ENCODE measurements at regions not wholly inside any gene's neighbourhood (a gene's known extent, or its start where the extent isn't known, plus 50 kb on each side); places are given as distances from the start of the nearest gene placed in this dataset.
"Not testable (repeated sequence)": the region's sequence is repeated elsewhere in the genome, so short reads cannot be mapped to it uniquely, and the experiment has no call there.

DNA sequence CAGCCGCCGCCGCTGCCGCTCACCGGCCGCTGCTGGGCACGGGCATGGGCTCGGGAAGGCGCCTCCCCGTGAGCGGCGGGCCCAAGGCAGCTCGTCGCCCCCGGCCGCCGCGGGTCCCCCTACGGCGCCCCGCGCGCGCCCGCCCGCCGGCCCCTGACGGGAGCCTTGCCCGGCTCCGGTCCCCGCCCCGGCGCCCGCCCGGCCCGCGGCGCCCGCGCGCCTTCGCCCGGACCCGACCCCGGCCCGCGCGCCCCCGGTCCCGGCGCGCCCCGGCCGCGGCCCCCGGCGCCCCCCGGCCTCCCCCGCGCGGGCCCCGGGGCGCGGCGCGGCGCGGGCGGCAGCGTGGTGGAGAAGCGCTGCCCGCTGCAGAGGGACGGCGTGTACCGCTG lies 177.7 kb downstream of the OR4M2 start:
- DNase-seq (ENCODE audit: insufficient read length, low spot score, missing footprints), result no peak
- TF ChIP-seq, protein P1, sequence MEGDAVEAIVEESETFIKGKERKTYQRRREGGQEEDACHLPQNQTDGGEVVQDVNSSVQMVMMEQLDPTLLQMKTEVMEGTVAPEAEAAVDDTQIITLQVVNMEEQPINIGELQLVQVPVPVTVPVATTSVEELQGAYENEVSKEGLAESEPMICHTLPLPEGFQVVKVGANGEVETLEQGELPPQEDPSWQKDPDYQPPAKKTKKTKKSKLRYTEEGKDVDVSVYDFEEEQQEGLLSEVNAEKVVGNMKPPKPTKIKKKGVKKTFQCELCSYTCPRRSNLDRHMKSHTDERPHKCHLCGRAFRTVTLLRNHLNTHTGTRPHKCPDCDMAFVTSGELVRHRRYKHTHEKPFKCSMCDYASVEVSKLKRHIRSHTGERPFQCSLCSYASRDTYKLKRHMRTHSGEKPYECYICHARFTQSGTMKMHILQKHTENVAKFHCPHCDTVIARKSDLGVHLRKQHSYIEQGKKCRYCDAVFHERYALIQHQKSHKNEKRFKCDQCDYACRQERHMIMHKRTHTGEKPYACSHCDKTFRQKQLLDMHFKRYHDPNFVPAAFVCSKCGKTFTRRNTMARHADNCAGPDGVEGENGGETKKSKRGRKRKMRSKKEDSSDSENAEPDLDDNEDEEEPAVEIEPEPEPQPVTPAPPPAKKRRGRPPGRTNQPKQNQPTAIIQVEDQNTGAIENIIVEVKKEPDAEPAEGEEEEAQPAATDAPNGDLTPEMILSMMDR (IDR thresholded peaks at IDR 0.05; ENCODE audit: extremely low read depth, low read depth, low read length), result no peak
- H2AFZ ChIP-seq (ENCODE audit: low read length), result no peak overlapping the region
- H3K27me3 ChIP-seq (ENCODE audit: insufficient read depth, low read length), result no peaks in the 10 kb centered on the region
- H3K4me2 ChIP-seq (ENCODE audit: insufficient read depth, low read length), result no peak overlapping the region
- no peaks in the 10 kb centered on the region for H4K20me1 ChIP-seq (ENCODE audit: insufficient read depth, low read length)
- no peaks in the 10 kb centered on the region for H3K79me2 ChIP-seq (ENCODE audit: insufficient read depth, low read length)
- no peaks in the 10 kb centered on the region for H3K4me1 ChIP-seq (ENCODE audit: insufficient read depth, low read length)
- H3K9me3 ChIP-seq (ENCODE audit: low read depth, low read length), result peaks cover 7% of the 10 kb centered on the region
- no peak overlapping the region for H3K27ac ChIP-seq (ENCODE audit: low read depth, low read length)
- H3K36me3 ChIP-seq (ENCODE audit: insufficient read depth, low read length), result no peaks in the 10 kb centered on the region
- H3K4me3 ChIP-seq (ENCODE audit: insufficient read depth, low read length), result no peak overlapping the region

DNA sequence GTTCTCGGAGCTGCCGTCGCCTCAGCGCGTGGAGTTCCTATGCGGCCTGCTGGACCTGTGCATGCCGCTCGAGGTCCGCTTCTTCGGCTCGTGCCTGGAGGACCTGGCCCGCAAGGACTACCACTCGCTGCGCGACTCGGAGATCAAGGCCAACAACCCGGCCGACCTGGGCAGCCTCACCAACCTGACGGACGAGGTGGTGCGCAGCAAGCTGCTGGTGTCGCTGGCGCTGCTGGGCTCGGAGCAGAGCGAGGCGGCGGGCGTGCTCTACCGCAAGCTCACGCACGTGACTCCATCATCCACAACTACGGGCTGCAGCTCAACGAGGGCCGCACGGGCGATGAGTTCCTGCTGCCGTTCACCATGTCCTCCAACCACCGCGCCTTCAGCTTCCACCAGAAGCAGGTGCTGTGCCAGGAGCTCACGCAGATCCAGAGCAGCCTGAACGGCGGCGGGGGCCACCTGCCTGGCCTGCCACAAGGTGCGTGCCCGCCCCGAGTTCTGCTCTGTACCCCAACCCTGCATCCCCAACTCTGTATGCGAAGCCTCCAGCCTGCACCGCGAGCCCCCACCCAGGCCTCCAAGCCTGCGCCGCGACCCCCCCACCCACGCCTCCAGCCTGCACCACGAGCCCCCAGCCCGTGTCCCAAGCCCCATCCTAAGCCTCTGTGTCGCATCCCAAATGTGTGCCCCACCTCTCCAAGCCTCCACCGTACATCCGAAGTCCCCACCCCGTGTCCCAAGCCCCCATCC lies 178.2 kb downstream of the OR4M2 start:
- no peak overlapping the region for H3K4me3 ChIP-seq (ENCODE audit: insufficient read depth, low read length)
- no peaks in the 10 kb centered on the region for H3K79me2 ChIP-seq (ENCODE audit: insufficient read depth, low read length)
- no peaks in the 10 kb centered on the region for H3K27me3 ChIP-seq (ENCODE audit: insufficient read depth, low read length)
- no peak overlapping the region for H2AFZ ChIP-seq (ENCODE audit: low read length)
- no peak overlapping the region for H3K4me2 ChIP-seq (ENCODE audit: insufficient read depth, low read length)
- peaks cover 7% of the 10 kb centered on the region for H3K9me3 ChIP-seq (ENCODE audit: low read depth, low read length)
- no peaks in the 10 kb centered on the region for H4K20me1 ChIP-seq (ENCODE audit: insufficient read depth, low read length)
- no peak overlapping the region for H3K27ac ChIP-seq (ENCODE audit: low read depth, low read length)
- TF ChIP-seq, protein P1 (IDR thresholded peaks at IDR 0.05; ENCODE audit: extremely low read depth, low read depth, low read length), result no peak
- DNase-seq (ENCODE audit: insufficient read length, low spot score, missing footprints), result no peak
- H3K36me3 ChIP-seq (ENCODE audit: insufficient read depth, low read length), result no peaks in the 10 kb centered on the region
- H3K4me1 ChIP-seq (ENCODE audit: insufficient read depth, low read length), result no peaks in the 10 kb centered on the region

DNA sequence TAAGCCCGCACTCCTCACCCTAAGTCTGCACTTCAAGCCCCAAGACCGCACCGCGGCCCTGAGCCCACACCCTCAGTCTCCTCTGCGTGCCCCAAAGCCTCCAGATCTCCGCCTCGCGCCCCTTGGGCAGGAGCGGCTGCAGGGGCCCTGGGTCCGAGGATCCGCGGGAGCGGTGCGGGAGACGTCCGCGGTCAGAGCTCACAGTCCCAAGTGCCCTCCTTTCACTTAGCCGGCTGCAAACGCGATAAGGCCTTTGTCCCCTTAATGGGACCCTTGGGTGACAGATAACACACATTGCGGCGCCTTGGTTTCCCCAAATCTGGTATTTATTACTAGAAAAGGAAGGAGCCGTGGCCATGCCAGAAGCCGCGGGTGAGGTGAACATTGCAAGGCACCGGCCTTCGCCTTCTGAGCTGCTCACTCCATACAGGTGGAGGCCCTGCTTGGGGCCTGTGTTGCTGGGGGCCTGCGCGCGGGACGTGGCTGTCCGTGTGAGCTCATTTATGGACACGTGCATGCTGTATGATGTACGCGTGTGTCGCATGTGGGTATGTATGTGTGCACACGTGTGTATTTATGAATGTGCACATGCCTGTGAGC lies 178.9 kb downstream of the OR4M2 start:
- H4K20me1 ChIP-seq (ENCODE audit: insufficient read depth, low read length); DNase-seq (ENCODE audit: insufficient read length, low spot score, missing footprints); H3K27ac ChIP-seq (ENCODE audit: low read depth, low read length); H3K9me3 ChIP-seq (ENCODE audit: low read depth, low read length); H3K4me1 ChIP-seq (ENCODE audit: insufficient read depth, low read length); H3K4me2 ChIP-seq (ENCODE audit: insufficient read depth, low read length); H3K79me2 ChIP-seq (ENCODE audit: insufficient read depth, low read length); H2AFZ ChIP-seq (ENCODE audit: low read length); H3K4me3 ChIP-seq (ENCODE audit: insufficient read depth, low read length); H3K27me3 ChIP-seq (ENCODE audit: insufficient read depth, low read length); H3K36me3 ChIP-seq (ENCODE audit: insufficient read depth, low read length): not testable (repeated sequence)

DNA sequence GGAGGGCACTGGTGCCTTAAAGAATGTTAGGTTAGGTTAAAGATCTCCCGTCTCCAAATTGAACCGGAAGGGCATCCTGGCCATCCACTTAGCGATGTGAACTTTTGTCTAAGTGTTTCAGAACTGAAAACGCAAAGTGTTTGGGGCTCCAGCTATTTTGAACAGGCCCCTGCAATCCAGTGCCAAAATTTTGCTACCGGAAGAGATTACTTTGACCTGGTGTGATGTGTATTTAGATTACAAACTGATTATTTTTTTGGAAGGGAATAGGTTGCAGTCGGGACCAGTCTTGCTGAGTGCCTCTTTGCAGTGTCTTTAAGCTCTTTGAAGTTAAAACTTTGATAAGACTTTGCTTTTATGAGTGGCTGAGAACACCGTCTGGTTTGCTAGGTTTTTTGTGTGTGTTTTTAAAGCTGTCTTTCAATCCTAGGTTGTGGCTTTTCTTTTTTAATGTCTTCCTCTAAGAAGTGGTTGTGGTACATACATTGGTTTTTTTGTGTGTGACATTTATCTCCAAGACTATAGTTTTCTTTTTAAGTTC lies 179.6 kb downstream of the OR4M2 start:
- peaks cover 8% of the 10 kb centered on the region for H3K9me3 ChIP-seq (ENCODE audit: low read depth, low read length)
- no peaks in the 10 kb centered on the region for H3K79me2 ChIP-seq (ENCODE audit: insufficient read depth, low read length)
- DNase-seq (ENCODE audit: insufficient read length, low spot score, missing footprints), result peak; percentile 41
- TF ChIP-seq, protein P1 (IDR thresholded peaks at IDR 0.05; ENCODE audit: extremely low read depth, low read depth, low read length), result no peak
- no peak overlapping the region for H3K27ac ChIP-seq (ENCODE audit: low read depth, low read length)
- H4K20me1 ChIP-seq (ENCODE audit: insufficient read depth, low read length), result no peaks in the 10 kb centered on the region
- H3K4me3 ChIP-seq (ENCODE audit: insufficient read depth, low read length), result no peak overlapping the region
- H3K27me3 ChIP-seq (ENCODE audit: insufficient read depth, low read length), result no peaks in the 10 kb centered on the region
- H3K36me3 ChIP-seq (ENCODE audit: insufficient read depth, low read length), result no peaks in the 10 kb centered on the region
- no peaks in the 10 kb centered on the region for H3K4me1 ChIP-seq (ENCODE audit: insufficient read depth, low read length)
- no peak overlapping the region for H3K4me2 ChIP-seq (ENCODE audit: insufficient read depth, low read length)
- H2AFZ ChIP-seq (ENCODE audit: low read length), result no peak overlapping the region

Data from osteoblast (primary cell).